B cell (primary cell): ENCODE measurements at regions not wholly inside any gene's neighbourhood (a gene's known extent, or its start where the extent isn't known, plus 50 kb on each side); places are given as distances from the start of the nearest gene placed in this dataset.

Source experiments
- EZH2 ChIP-seq: IDR thresholded peaks from 2 replicates; pipeline ENCODE4 v1.6.1; 2012; ENCODE audit warnings: borderline replicate concordance, low read depth, mild to moderate bottlenecking, moderate library complexity, low read length; ENCODE audit not compliant: insufficient read depth, poor library complexity, severe bottlenecking
- TF ChIP-seq, protein P1 (sequence below): fragments of 200-600 bp; IDR thresholded peaks from one replicate; pipeline ENCODE4 v1.8.0; 2022; ENCODE audit warnings: antibody characterized with exemption, mild to moderate bottlenecking

GRCh38 chr13:111425326-111425725, 104.9 kb downstream of the TEX29 start:
- TF ChIP-seq, protein P1, sequence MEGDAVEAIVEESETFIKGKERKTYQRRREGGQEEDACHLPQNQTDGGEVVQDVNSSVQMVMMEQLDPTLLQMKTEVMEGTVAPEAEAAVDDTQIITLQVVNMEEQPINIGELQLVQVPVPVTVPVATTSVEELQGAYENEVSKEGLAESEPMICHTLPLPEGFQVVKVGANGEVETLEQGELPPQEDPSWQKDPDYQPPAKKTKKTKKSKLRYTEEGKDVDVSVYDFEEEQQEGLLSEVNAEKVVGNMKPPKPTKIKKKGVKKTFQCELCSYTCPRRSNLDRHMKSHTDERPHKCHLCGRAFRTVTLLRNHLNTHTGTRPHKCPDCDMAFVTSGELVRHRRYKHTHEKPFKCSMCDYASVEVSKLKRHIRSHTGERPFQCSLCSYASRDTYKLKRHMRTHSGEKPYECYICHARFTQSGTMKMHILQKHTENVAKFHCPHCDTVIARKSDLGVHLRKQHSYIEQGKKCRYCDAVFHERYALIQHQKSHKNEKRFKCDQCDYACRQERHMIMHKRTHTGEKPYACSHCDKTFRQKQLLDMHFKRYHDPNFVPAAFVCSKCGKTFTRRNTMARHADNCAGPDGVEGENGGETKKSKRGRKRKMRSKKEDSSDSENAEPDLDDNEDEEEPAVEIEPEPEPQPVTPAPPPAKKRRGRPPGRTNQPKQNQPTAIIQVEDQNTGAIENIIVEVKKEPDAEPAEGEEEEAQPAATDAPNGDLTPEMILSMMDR = no peak
- TF ChIP-seq EZH2 = no peak
